ENCODE measurements at regions not wholly inside any gene's neighbourhood (a gene's known extent, or its start where the extent isn't known, plus 50 kb on each side); places are given as distances from the start of the nearest gene placed in this dataset.
"Not testable (repeated sequence)": the region's sequence is repeated elsewhere in the genome, so short reads cannot be mapped to it uniquely, and the experiment has no call there.

DNA sequence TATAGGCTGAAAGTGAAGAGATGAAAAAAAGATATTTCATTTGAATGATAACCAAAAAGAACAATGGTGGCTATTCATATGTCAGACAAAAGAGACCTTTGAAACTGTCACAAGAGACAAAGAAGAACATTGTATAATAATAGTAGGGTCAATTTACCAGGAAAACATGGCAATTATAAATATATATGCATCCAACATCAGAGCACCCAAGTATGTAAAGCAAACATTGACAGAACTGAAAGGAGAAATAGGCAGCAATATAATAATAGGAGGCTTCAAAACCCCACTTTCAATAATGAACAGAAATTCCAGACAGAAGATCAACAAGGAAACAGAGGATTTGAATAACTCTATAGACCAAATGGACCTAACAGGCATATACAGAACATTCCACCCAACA is 876.2 kb downstream of the GRID1 start:
- ATAC-seq (no peak), DNase-seq (no peak)
- Histone ChIP-seq H3K9me3 (peaks cover 0 to 6% (median 0%) of the 10 kb centered on the region in 11 donors), H3K4me3 (no peak overlapping the region), H3K27me3 (no peaks in the 10 kb centered on the region), H3K4me1 (no peaks in the 10 kb centered on the region), H3K27ac (no peak overlapping the region), H3K36me3 (no peaks in the 10 kb centered on the region)
- TF ChIP-seq, protein P1, sequence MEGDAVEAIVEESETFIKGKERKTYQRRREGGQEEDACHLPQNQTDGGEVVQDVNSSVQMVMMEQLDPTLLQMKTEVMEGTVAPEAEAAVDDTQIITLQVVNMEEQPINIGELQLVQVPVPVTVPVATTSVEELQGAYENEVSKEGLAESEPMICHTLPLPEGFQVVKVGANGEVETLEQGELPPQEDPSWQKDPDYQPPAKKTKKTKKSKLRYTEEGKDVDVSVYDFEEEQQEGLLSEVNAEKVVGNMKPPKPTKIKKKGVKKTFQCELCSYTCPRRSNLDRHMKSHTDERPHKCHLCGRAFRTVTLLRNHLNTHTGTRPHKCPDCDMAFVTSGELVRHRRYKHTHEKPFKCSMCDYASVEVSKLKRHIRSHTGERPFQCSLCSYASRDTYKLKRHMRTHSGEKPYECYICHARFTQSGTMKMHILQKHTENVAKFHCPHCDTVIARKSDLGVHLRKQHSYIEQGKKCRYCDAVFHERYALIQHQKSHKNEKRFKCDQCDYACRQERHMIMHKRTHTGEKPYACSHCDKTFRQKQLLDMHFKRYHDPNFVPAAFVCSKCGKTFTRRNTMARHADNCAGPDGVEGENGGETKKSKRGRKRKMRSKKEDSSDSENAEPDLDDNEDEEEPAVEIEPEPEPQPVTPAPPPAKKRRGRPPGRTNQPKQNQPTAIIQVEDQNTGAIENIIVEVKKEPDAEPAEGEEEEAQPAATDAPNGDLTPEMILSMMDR (IDR thresholded peaks at IDR 0.05): no peak
- intact Hi-C loops (cut with DNase I): no loop called here

- Histone ChIP-seq H3K4me3 (no peak overlapping the region), H3K27ac (no peak overlapping the region), H3K27me3 (no peaks in the 10 kb centered on the region), H3K36me3 (no peaks in the 10 kb centered on the region), H3K9me3 (peaks cover 0 to 5% (median 0%) of the 10 kb centered on the region in 11 donors), H3K4me1 (no peaks in the 10 kb centered on the region)
- TF ChIP-seq, protein P1 (IDR thresholded peaks at IDR 0.05): no peak
- ATAC-seq (no peak), DNase-seq (no peak)
- intact Hi-C loops (cut with DNase I): no loop called here
- WGBS, 2 donors: 79 to 85% methylated on average over 5 of the region's 5 CpGs
Measured at GRCh38 chr10:85491652-85492051, 874.9 kb downstream of the GRID1 start.

GRCh38 chr10:85492684-85493083 is 873.9 kb downstream of the GRID1 start:
- Histone ChIP-seq H3K4me1 (no peaks in the 10 kb centered on the region), H3K4me3 (no peak overlapping the region), H3K27ac (no peak overlapping the region), H3K9me3 (peaks cover 0 to 5% (median 0%) of the 10 kb centered on the region in 11 donors), H3K36me3 (no peaks in the 10 kb centered on the region), H3K27me3 (no peaks in the 10 kb centered on the region)
- ATAC-seq: no peak
- intact Hi-C loops (cut with DNase I): no loop called here
- WGBS, 2 donors: 26 to 45% methylated on average over 3 of the region's 3 CpGs
- DNase-seq: no peak
- TF ChIP-seq, protein P1 (IDR thresholded peaks at IDR 0.05): no peak

- DNase-seq: no peak
- TF ChIP-seq, protein P1 (IDR thresholded peaks at IDR 0.05): no peak
- WGBS, 2 donors: 51 to 52% methylated on average over 3 of the region's 3 CpGs
- H3K27ac ChIP-seq: no peak overlapping the region
- no peak for ATAC-seq
- H3K27me3 ChIP-seq: no peaks in the 10 kb centered on the region
- H3K9me3 ChIP-seq: peaks cover 0 to 5% (median 0%) of the 10 kb centered on the region in 11 donors
- no peaks in the 10 kb centered on the region for H3K4me1 ChIP-seq
- intact Hi-C loops (cut with DNase I): no loop called here
- no peak overlapping the region for H3K4me3 ChIP-seq
- no peaks in the 10 kb centered on the region for H3K36me3 ChIP-seq
Measured at GRCh38 chr10:85493703-85494102, 872.9 kb downstream of the GRID1 start.

- H3K4me3 ChIP-seq; intact Hi-C loops (cut with DNase I): not testable (repeated sequence)
Measured at GRCh38 chr10:85504641-85505040, 862.0 kb downstream of the GRID1 start.

More at GRCh38 chr10:85504641-85505040, 862.0 kb downstream of the GRID1 start:
- not testable (repeated sequence) for H3K27me3 ChIP-seq, ATAC-seq, H3K4me1 ChIP-seq, H3K36me3 ChIP-seq, H3K27ac ChIP-seq, DNase-seq
- WGBS, 2 donors: 89 to 93% methylated on average over 10 of the region's 10 CpGs
- H3K9me3 ChIP-seq: peaks cover 0 to 33% (median 0%) of the 10 kb centered on the region in 11 donors
